OCI-LY1 (cell line): ENCODE measurements at regions not wholly inside any gene's neighbourhood (a gene's known extent, or its start where the extent isn't known, plus 50 kb on each side); places are given as distances from the start of the nearest gene placed in this dataset.

Source experiments
- H2AFZ ChIP-seq: fragments of 200-600 bp; sonication (generic), shearing (Covaris generic); 2 replicates; pipeline ENCODE4 v1.6.0; 2014; ENCODE audit warnings: antibody characterized with exemption, mild to moderate bottlenecking, low read length
- H3F3A ChIP-seq: fragments of 200-600 bp; sonication (generic), shearing (Covaris generic); 2 replicates; pipeline ENCODE4 v1.6.0; 2014; ENCODE audit warnings: mild to moderate bottlenecking, antibody characterized with exemption, low read length, moderate library complexity; ENCODE audit not compliant: insufficient read depth
- H3K27ac ChIP-seq: fragments of 200-600 bp; sonication (generic); 2 replicates; pipeline ENCODE4 v1.5.1; 2014; ENCODE audit warnings: low read length, mixed run types, mild to moderate bottlenecking, low read depth; ENCODE audit not compliant: poor library complexity, severe bottlenecking
- H3K27me3 ChIP-seq: fragments of 200-600 bp; sonication (generic); 2 replicates; pipeline ENCODE4 v1.6.0; 2014; ENCODE audit warnings: antibody characterized with exemption, mild to moderate bottlenecking, low read length, moderate library complexity; ENCODE audit not compliant: insufficient read depth
- H3K36me3 ChIP-seq: fragments of 200-600 bp; sonication (generic); 2 replicates; pipeline ENCODE4 v1.6.1; 2014; ENCODE audit warnings: mild to moderate bottlenecking, antibody characterized with exemption, low read length, moderate library complexity, mixed read lengths; ENCODE audit not compliant: insufficient read depth
- H3K4me1 ChIP-seq: fragments of 200-600 bp; sonication (generic); 2 replicates; pipeline ENCODE4 v1.5.1; 2014; ENCODE audit warnings: mild to moderate bottlenecking, low read length, moderate library complexity; ENCODE audit not compliant: insufficient read depth, severe bottlenecking
- H3K4me2 ChIP-seq: fragments of 200-600 bp; sonication (generic), shearing (Covaris generic); 2 replicates; pipeline ENCODE4 v1.6.1; 2014; ENCODE audit warnings: low read length
- H3K4me3 ChIP-seq: fragments of 200-600 bp; sonication (generic); 2 replicates; pipeline ENCODE4 v1.5.1; 2014; ENCODE audit warnings: low read length, low read depth, mild to moderate bottlenecking, mixed read lengths; ENCODE audit not compliant: poor library complexity, severe bottlenecking
- H3K79me2 ChIP-seq: fragments of 200-600 bp; shearing (Covaris generic); 2 replicates; pipeline ENCODE4 v1.6.1; 2016; ENCODE audit warnings: mixed run types, low read length, mixed read lengths; ENCODE audit not compliant: insufficient read depth
- H3K9ac ChIP-seq: fragments of 200-600 bp; sonication (generic), shearing (Covaris generic); 2 replicates; pipeline ENCODE4 v1.6.1; 2014; ENCODE audit warnings: mild to moderate bottlenecking, low read length, mixed read lengths
- H3K9me2 ChIP-seq: fragments of 200-600 bp; sonication (generic), shearing (Covaris generic); 2 replicates; pipeline ENCODE4 v1.6.1; 2014; ENCODE audit warnings: low read depth, mild to moderate bottlenecking, low read length, mixed read lengths
- H3K9me3 ChIP-seq: fragments of 200-600 bp; shearing (Covaris generic); 2 replicates; pipeline ENCODE4 v1.6.1; 2014; ENCODE audit warnings: low read length, mixed read lengths
- H4K20me1 ChIP-seq: fragments of 200-600 bp; sonication (generic), shearing (Covaris generic); 2 replicates; pipeline ENCODE4 v1.6.0; 2016; ENCODE audit warnings: mild to moderate bottlenecking, low read length; ENCODE audit not compliant: insufficient read depth
- CTCF ChIP-seq: fragments of 200-600 bp; sonication (generic), shearing (Covaris generic); IDR thresholded peaks from 2 replicates; pipeline ENCODE4 v1.5.1; 2017; ENCODE audit warnings: mild to moderate bottlenecking, antibody characterized with exemption, low read length, moderate library complexity, mixed read lengths
- EZH2 ChIP-seq: fragments of 200-600 bp; sonication (generic), shearing (Covaris generic); IDR thresholded peaks from 2 replicates; pipeline ENCODE4 v1.8.0; 2017; ENCODE audit warnings: borderline replicate concordance, mixed run types, mild to moderate bottlenecking, antibody characterized with exemption, low read length, moderate library complexity, mixed read lengths

- H2AFZ ChIP-seq: no peak overlapping the region
- no peaks in the 10 kb centered on the region for H3K79me2 ChIP-seq
- no peaks in the 10 kb centered on the region for H3K4me1 ChIP-seq
- H3K27me3 ChIP-seq: no peaks in the 10 kb centered on the region
- TF ChIP-seq EZH2: no peak
- TF ChIP-seq CTCF: no peak
- H3K36me3 ChIP-seq: no peaks in the 10 kb centered on the region
- H3K4me3 ChIP-seq: no peak overlapping the region
- no peak overlapping the region for H3K4me2 ChIP-seq
- no peak overlapping the region for H3K9ac ChIP-seq
- H3K27ac ChIP-seq: no peak overlapping the region
- H3K9me3 ChIP-seq: no peaks in the 10 kb centered on the region
- no peaks in the 10 kb centered on the region for H4K20me1 ChIP-seq
- H3F3A ChIP-seq: no peaks in the 10 kb centered on the region
- H3K9me2 ChIP-seq: no peaks in the 10 kb centered on the region
These were observed 249.9 kb downstream of the PAPSS1 start for GRCh38 chr4:107470173-107470572.

- no peaks in the 10 kb centered on the region for H3K9me2 ChIP-seq
- no peak overlapping the region for H3K4me2 ChIP-seq
- H3K4me1 ChIP-seq: no peaks in the 10 kb centered on the region
- H3K4me3 ChIP-seq: no peak overlapping the region
- TF ChIP-seq EZH2: no peak
- no peak for TF ChIP-seq CTCF
- no peak overlapping the region for H3K27ac ChIP-seq
- H3K36me3 ChIP-seq: no peaks in the 10 kb centered on the region
- no peaks in the 10 kb centered on the region for H3K9me3 ChIP-seq
- H3K27me3 ChIP-seq: no peaks in the 10 kb centered on the region
- H3K79me2 ChIP-seq: no peaks in the 10 kb centered on the region
- no peaks in the 10 kb centered on the region for H4K20me1 ChIP-seq
- no peaks in the 10 kb centered on the region for H3F3A ChIP-seq
- H3K9ac ChIP-seq: no peak overlapping the region
- no peak overlapping the region for H2AFZ ChIP-seq
These were observed 251.2 kb downstream of the PAPSS1 start for GRCh38 chr4:107468812-107469211.

GRCh38 chr4:107468156-107468555, 251.9 kb downstream of the PAPSS1 start:
- Histone ChIP-seq H4K20me1 (no peaks in the 10 kb centered on the region), H3K27me3 (no peaks in the 10 kb centered on the region), H3K9me3 (no peaks in the 10 kb centered on the region), H3K4me3 (no peak overlapping the region), H3K36me3 (no peaks in the 10 kb centered on the region), H3K4me2 (no peak overlapping the region), H3K9ac (no peak overlapping the region), H3K4me1 (no peaks in the 10 kb centered on the region), H3F3A (no peaks in the 10 kb centered on the region), H3K79me2 (no peaks in the 10 kb centered on the region), H3K27ac (no peak overlapping the region), H2AFZ (no peak overlapping the region), H3K9me2 (no peaks in the 10 kb centered on the region)
- no peak for TF ChIP-seq CTCF
- no peak for TF ChIP-seq EZH2
